H1 (cell line): ENCODE measurements at regions not wholly inside any gene's neighbourhood (a gene's known extent, or its start where the extent isn't known, plus 50 kb on each side); places are given as distances from the start of the nearest gene placed in this dataset.

Experiments
- CTCF ChIA-PET: fragments of 300-600 bp; sonication (Branson Sonifier 250); formaldehyde crosslinking; loops from one replicate; lab custom pipeline; 2021; ENCODE audit not compliant: partially characterized antibody; lab: Charles Lee
- POLR2A ChIA-PET: fragments of 300-600 bp; sonication (Branson Sonifier 250); formaldehyde crosslinking; loops from one replicate; lab custom pipeline; 2021; ENCODE audit warnings: inconsistent platforms; ENCODE audit not compliant: partially characterized antibody; lab: Charles Lee
- DNase-seq, 2 experiments: peaks; one replicate each; pipeline versions ENCODE4 v3.0.0 to v3.0.0-alpha.2; 2010 to 2022; ENCODE audit warnings: low spot score in 2 of 2, low read depth in 1 of 2, mixed read lengths in 1 of 2
- FAIRE-seq: peaks from 2 replicates; lab custom pipeline; 2011; peaks lifted over from hg19 to GRCh38; lab: Jason Lieb, UNC
- H2AFZ ChIP-seq: 2 replicates; pipeline ENCODE4 v1.8.1; 2012; ENCODE audit warnings: low read length, inconsistent platforms
- H2AK5ac ChIP-seq: 2 replicates; pipeline ENCODE4 v1.6.1; 2013; ENCODE audit warnings: low read depth, low read length
- H2BK120ac ChIP-seq: replicated peaks from 2 replicates; pipeline ENCODE3; 2013; ENCODE audit warnings: low read depth, low read length, inconsistent platforms
- H2BK12ac ChIP-seq: 2 replicates; pipeline ENCODE4 v1.6.1; 2013; ENCODE audit warnings: low read depth, low read length
- H2BK15ac ChIP-seq: 2 replicates; pipeline ENCODE4 v1.6.1; 2013; ENCODE audit warnings: low read length
- H2BK20ac ChIP-seq: 2 replicates; pipeline ENCODE4 v1.6.1; 2013; ENCODE audit warnings: low read length
- H2BK5ac ChIP-seq: 2 replicates; pipeline ENCODE4 v1.6.1; 2013; ENCODE audit warnings: low read depth, low read length
- H3K14ac ChIP-seq: 2 replicates; pipeline ENCODE4 v1.6.1; 2013; ENCODE audit warnings: inconsistent platforms; ENCODE audit not compliant: insufficient read length
- H3K18ac ChIP-seq: 2 replicates; pipeline ENCODE4 v1.6.1; 2013; ENCODE audit warnings: low read length; ENCODE audit errors: extremely low read depth
- H3K23ac ChIP-seq: 2 replicates; pipeline ENCODE4 v1.6.1; 2013; ENCODE audit warnings: inconsistent platforms; ENCODE audit not compliant: insufficient read length
- H3K23me2 ChIP-seq: 2 replicates; pipeline ENCODE4 v1.6.1; 2013; ENCODE audit warnings: low read depth, low read length
- H3K27ac ChIP-seq: 2 replicates; pipeline ENCODE4 v1.6.1; 2011; ENCODE audit warnings: low read depth, low read length, inconsistent platforms
- H3K27me3 ChIP-seq, 4 experiments: replicated peaks in 1 of 4; 1 replicate in 1 of 4; 2 replicates in 3 of 4; pipeline versions ENCODE4 v1.6.1 to v1.8.1; 2011 to 2013; ENCODE audit warnings: low read length in 3 of 4, mild to moderate bottlenecking in 3 of 4, inconsistent platforms in 2 of 4, mixed read lengths in 2 of 4, moderate library complexity in 1 of 4; ENCODE audit not compliant: control insufficient read depth in 3 of 4, insufficient read depth in 3 of 4; ENCODE audit errors: extremely low read depth in 1 of 4
- H3K36me3 ChIP-seq, 4 experiments: 2 replicates each; pipeline versions ENCODE4 v1.6.1 to v1.8.1; 2011 to 2013; ENCODE audit warnings: mild to moderate bottlenecking in 4 of 4, low read length in 3 of 4, moderate library complexity in 2 of 4, control low read depth in 1 of 4, inconsistent platforms in 1 of 4; ENCODE audit not compliant: insufficient read depth in 4 of 4, control insufficient read depth in 2 of 4
- H3K4ac ChIP-seq: replicated peaks from 2 replicates; pipeline ENCODE3; 2013; ENCODE audit warnings: low read length, low read depth, mixed read lengths, inconsistent platforms; ENCODE audit not compliant: insufficient read length
- H3K4me1 ChIP-seq, 4 experiments: replicated peaks in 1 of 4; 1 replicate in 1 of 4; 2 replicates in 3 of 4; pipeline versions ENCODE4 v1.6.1 to v1.8.1; 2011 to 2013; ENCODE audit warnings: low read length in 3 of 4, inconsistent platforms in 2 of 4, mixed read lengths in 1 of 4; ENCODE audit not compliant: insufficient read depth in 4 of 4, control insufficient read depth in 3 of 4
- H3K4me2 ChIP-seq, 2 experiments: 2 replicates each; pipeline versions ENCODE4 v1.6.1 to v1.8.1; 2011 to 2013; ENCODE audit warnings: low read depth in 2 of 2, low read length in 2 of 2, control low read depth in 1 of 2, inconsistent platforms in 1 of 2, mild to moderate bottlenecking in 1 of 2; ENCODE audit not compliant: insufficient read depth in 1 of 2
- H3K4me3 ChIP-seq, 4 experiments: fragments of 200-600, 300-600 bp in 1 of 4; sonication (generic), shearing (Covaris generic), sonication (Bioruptor Twin) in 1 of 4; 2 replicates each; pipeline versions ENCODE4 v1.5.1 to v1.8.1; 2011 to 2016; ENCODE audit warnings: low read length in 4 of 4, low read depth in 3 of 4, control low read depth in 2 of 4, inconsistent platforms in 2 of 4, mild to moderate bottlenecking in 2 of 4, mixed read lengths in 1 of 4, moderate library complexity in 1 of 4; ENCODE audit not compliant: insufficient read depth in 2 of 4; ENCODE audit errors: extremely low read depth in 1 of 4
- H3K56ac ChIP-seq: replicated peaks from 2 replicates; pipeline ENCODE3; 2013; ENCODE audit warnings: low read depth, mild to moderate bottlenecking, mixed read lengths, low read length, inconsistent platforms; ENCODE audit not compliant: insufficient read length
- H3K79me1 ChIP-seq: 2 replicates; pipeline ENCODE4 v1.6.1; 2013; ENCODE audit warnings: low read depth, low read length, control low read depth
- H3K79me2 ChIP-seq, 2 experiments: 2 replicates each; pipeline versions ENCODE4 v1.6.1 to v1.8.1; 2012 to 2013; ENCODE audit warnings: low read length in 2 of 2, mild to moderate bottlenecking in 2 of 2, inconsistent platforms in 1 of 2; ENCODE audit not compliant: insufficient read depth in 2 of 2, control insufficient read depth in 1 of 2
- H3K9ac ChIP-seq, 4 experiments: replicated peaks in 1 of 4; 1 replicate in 1 of 4; 2 replicates in 3 of 4; pipeline versions ENCODE4 v1.6.1 to v1.8.1; 2011 to 2013; ENCODE audit warnings: low read depth in 3 of 4, low read length in 3 of 4, control low read depth in 2 of 4, mild to moderate bottlenecking in 2 of 4, moderate library complexity in 2 of 4, inconsistent platforms in 1 of 4; ENCODE audit errors: extremely low read depth in 1 of 4
- H3K9me3 ChIP-seq, 2 experiments: 2 replicates each; pipeline versions ENCODE4 v1.6.1 to v1.8.1; 2012 to 2013; ENCODE audit warnings: mild to moderate bottlenecking in 2 of 2, moderate library complexity in 2 of 2, control low read depth in 1 of 2, inconsistent platforms in 1 of 2, low read depth in 1 of 2, low read length in 1 of 2, mixed read lengths in 1 of 2; ENCODE audit not compliant: insufficient read depth in 2 of 2
- H4K20me1 ChIP-seq, 2 experiments: replicated peaks in 1 of 2; 2 replicates each; pipeline versions ENCODE3 to v1.8.1; 2011 to 2013; ENCODE audit warnings: inconsistent platforms in 2 of 2, low read length in 2 of 2, mild to moderate bottlenecking in 1 of 2; ENCODE audit not compliant: insufficient read depth in 2 of 2, control insufficient read depth in 1 of 2
- H4K5ac ChIP-seq: 2 replicates; pipeline ENCODE4 v1.6.1; 2013; ENCODE audit warnings: low read length, low read depth, mixed read lengths, inconsistent platforms; ENCODE audit not compliant: insufficient read length
- H4K8ac ChIP-seq: 2 replicates; pipeline ENCODE4 v1.8.0; 2013; ENCODE audit warnings: mild to moderate bottlenecking, moderate library complexity, low read length, inconsistent platforms; ENCODE audit not compliant: insufficient read depth; ENCODE audit errors: extremely low read depth
- H4K91ac ChIP-seq: replicated peaks from 2 replicates; pipeline ENCODE3; 2013; ENCODE audit warnings: low read length, mixed read lengths, inconsistent platforms; ENCODE audit not compliant: insufficient read length
- EP300 ChIP-seq, 2 experiments: IDR thresholded peaks; 1 replicate in 1 of 2; 2 replicates in 1 of 2; pipeline ENCODE4 v1.6.1; 2011 to 2012; ENCODE audit warnings: low read depth in 2 of 2, low read length in 2 of 2, mild to moderate bottlenecking in 2 of 2, borderline replicate concordance in 1 of 2, inconsistent platforms in 1 of 2, moderate library complexity in 1 of 2
- MAFK ChIP-seq: IDR thresholded peaks from 2 replicates; pipeline ENCODE4 v1.6.1; 2012; ENCODE audit warnings: low read depth, mild to moderate bottlenecking, improper control_type of control experiment, low read length
- NRF1 ChIP-seq: IDR thresholded peaks from 2 replicates; pipeline ENCODE4 v1.6.1; 2011; ENCODE audit warnings: mild to moderate bottlenecking, low read depth, low read length, improper control_type of control experiment
- POLR2A ChIP-seq, 2 experiments: IDR thresholded peaks; 1 replicate in 1 of 2; 2 replicates in 1 of 2; pipeline ENCODE4 v1.6.1; 2011; ENCODE audit warnings: low read depth in 2 of 2, low read length in 2 of 2, mild to moderate bottlenecking in 2 of 2; ENCODE audit errors: control extremely low read depth in 1 of 2
- TAF7 ChIP-seq: optimal IDR thresholded peaks from 2 replicates; pipeline ENCODE3; 2011; ENCODE audit warnings: low read depth, mild to moderate bottlenecking, inconsistent platforms, low read length, moderate library complexity, borderline replicate concordance
- TBP ChIP-seq: IDR thresholded peaks from 2 replicates; pipeline ENCODE4 v1.6.1; 2011; ENCODE audit warnings: low read depth, low read length, improper control_type of control experiment
- YY1 ChIP-seq: IDR thresholded peaks from 2 replicates; pipeline ENCODE4 v1.6.1; 2011; ENCODE audit warnings: low read depth, mild to moderate bottlenecking, low read length
- WGBS, 2 experiments: shearing (Covaris generic) in 1 of 2; methylation state at CpG; one replicate each; pipeline versions ENCODE4 v1.1.6 to v1.1.7; 2013 to 2015; ENCODE audit warnings: low lambda C conversion rate in 2 of 2, mixed read lengths in 2 of 2, inconsistent platforms in 1 of 2, low coverage in 1 of 2, missing lambda C conversion rate in 1 of 2; ENCODE audit not compliant: insufficient replicate concordance in 2 of 2, insufficient coverage in 1 of 2, insufficient read length in 1 of 2; ENCODE audit errors: extremely low coverage in 1 of 2, missing lambda C conversion rate in 1 of 2; 5-methylcytosine and 5-hydroxymethylcytosine counted together

DNA sequence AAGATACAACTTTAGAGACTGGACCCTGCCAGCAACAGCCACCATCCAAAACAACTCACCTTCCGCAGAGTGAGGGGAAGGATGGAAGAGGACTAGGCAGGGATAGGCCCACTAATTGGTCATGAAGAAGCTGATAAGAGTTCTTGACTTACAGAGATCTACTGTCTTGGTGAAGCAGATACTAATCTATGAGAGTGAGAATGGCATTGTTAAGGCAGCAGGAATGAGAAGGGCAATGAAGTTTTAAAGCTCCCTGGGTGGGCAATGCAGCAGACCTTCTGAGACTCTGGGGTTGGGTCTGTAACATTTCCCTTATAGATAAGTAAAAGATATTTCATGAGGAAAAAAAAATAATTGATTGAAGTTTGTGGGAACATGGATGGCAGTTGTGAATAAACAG lies 63.7 kb downstream of the KLF12 start:
- Histone ChIP-seq H3K14ac (no peak overlapping the region), H3K4me1 (peaks cover 0 to 3% (median 0%) of the 10 kb centered on the region in 4 experiments; a peak in 1 of 7 replicates), H2AFZ (no peak overlapping the region), H3K79me1 (no peaks in the 10 kb centered on the region), H2AK5ac (no peak overlapping the region), H3K27ac (no peak overlapping the region), H3K23me2 (no peaks in the 10 kb centered on the region), H3K56ac (no peak overlapping the region), H3K18ac (no peak overlapping the region), H4K8ac (no peak overlapping the region)
- DNase-seq = no peak
- no peak for TF ChIP-seq NRF1
- TF ChIP-seq MAFK = no peak
- TF ChIP-seq TAF7 = no peak
- no peak for TF ChIP-seq POLR2A (IDR thresholded peaks at IDR 0.05; ENCODE audit: control extremely low read depth in 1 of 2, low read depth in 2 of 2, low read length in 2 of 2)
- no peak for TF ChIP-seq TBP
- no peak for TF ChIP-seq YY1
- no peak for TF ChIP-seq EP300 (IDR thresholded peaks at IDR 0.05; ENCODE audit: borderline replicate concordance in 1 of 2, low read depth in 2 of 2, low read length in 2 of 2)
- TF ChIP-seq, all 59 proteins: peak for 0
- WGBS, 2 experiments = 100% methylated on average over 1 of the region's 1 CpG; no CpG with 5 or more reads in 1 of the 2 experiments
- Histone ChIP-seq H3K4me3 (no peak overlapping the region), H3K4me2 (no peak overlapping the region), H3K9ac (no peak overlapping the region), H2BK12ac (no peak overlapping the region), H3K79me2 (peaks cover 0 to 7% of the 10 kb centered on the region in 2 experiments; a peak in 1 of 4 replicates), H4K91ac (no peak overlapping the region), H4K5ac (no peak overlapping the region), H3K4ac (no peak overlapping the region), H3K27me3 (no peaks in the 10 kb centered on the region), H4K20me1 (no peaks in the 10 kb centered on the region), H2BK5ac (no peak overlapping the region), H3K23ac (no peak overlapping the region), H3K36me3 (no peaks in the 10 kb centered on the region), H3K9me3 (no peaks in the 10 kb centered on the region), H2BK120ac (no peak overlapping the region), H2BK15ac (no peak overlapping the region), H2BK20ac (no peak overlapping the region)
- FAIRE-seq = no peak
- ChIA-PET POLR2A (no interaction called here), CTCF (no interaction called here)
